OCI-LY1 (cell line): ENCODE measurements at regions not wholly inside any gene's neighbourhood (a gene's known extent, or its start where the extent isn't known, plus 50 kb on each side); places are given as distances from the start of the nearest gene placed in this dataset.

Source experiments
- CTCF ChIP-seq: fragments of 200-600 bp; sonication (generic), shearing (Covaris generic); IDR thresholded peaks from 2 replicates; pipeline ENCODE4 v1.5.1; 2017; ENCODE audit warnings: mild to moderate bottlenecking, antibody characterized with exemption, low read length, moderate library complexity, mixed read lengths
- EZH2 ChIP-seq: fragments of 200-600 bp; sonication (generic), shearing (Covaris generic); IDR thresholded peaks from 2 replicates; pipeline ENCODE4 v1.8.0; 2017; ENCODE audit warnings: borderline replicate concordance, mixed run types, mild to moderate bottlenecking, antibody characterized with exemption, low read length, moderate library complexity, mixed read lengths

GRCh38 chr7:25496476-25497368 is 268.4 kb upstream of the NPVF start:
- TF ChIP-seq CTCF: no peak
- TF ChIP-seq EZH2: no peak
